Ureter (tissue), 1 donor: ENCODE measurements at regions not wholly inside any gene's neighbourhood (a gene's known extent, or its start where the extent isn't known, plus 50 kb on each side); places are given as distances from the start of the nearest gene placed in this dataset.

Source experiments
- DNase-seq: peaks from one replicate; pipeline ENCODE4 v3.0.0-alpha.2; 2020; ENCODE audit warnings: low spot score
- donor health status: DM: yes; HTN: yes; CAD: no.

GRCh38 chr11:80860632-80861031, 1419.8 kb upstream of the TENM4 start:
- no peak for DNase-seq

- DNase-seq = no peak
These were observed 1415.2 kb upstream of the TENM4 start for GRCh38 chr11:80856066-80856465.

GRCh38 chr11:80855426-80855825, 1414.6 kb upstream of the TENM4 start:
- no peak for DNase-seq

GRCh38 chr11:80849253-80849652, 1408.4 kb upstream of the TENM4 start:
- no peak for DNase-seq

- no peak for DNase-seq
These were observed 1406.1 kb upstream of the TENM4 start for GRCh38 chr11:80846979-80847378.

GRCh38 chr11:80846442-80846841, 1405.6 kb upstream of the TENM4 start:
- no peak for DNase-seq

- DNase-seq = no peak
These were observed 1403.4 kb upstream of the TENM4 start for GRCh38 chr11:80844110-80844819.

- DNase-seq = no peak
These were observed 1402.6 kb upstream of the TENM4 start for GRCh38 chr11:80843266-80843974.

- DNase-seq = no peak
These were observed 1401.4 kb upstream of the TENM4 start for GRCh38 chr11:80842246-80842645.

- no peak for DNase-seq
These were observed 1400.8 kb upstream of the TENM4 start for GRCh38 chr11:80841675-80842074.

GRCh38 chr11:80838153-80838552, 1397.3 kb upstream of the TENM4 start:
- DNase-seq = no peak

GRCh38 chr11:80837051-80837450, 1396.2 kb upstream of the TENM4 start:
- no peak for DNase-seq

GRCh38 chr11:80831374-80831773, 1390.5 kb upstream of the TENM4 start:
- DNase-seq = no peak

GRCh38 chr11:80827781-80828180, 1387.0 kb upstream of the TENM4 start:
- DNase-seq = no peak

GRCh38 chr11:80826808-80827207, 1386.0 kb upstream of the TENM4 start:
- no peak for DNase-seq

- DNase-seq = no peak
These were observed 1381.5 kb upstream of the TENM4 start for GRCh38 chr11:80822308-80822707.

- no peak for DNase-seq
These were observed 1378.4 kb upstream of the TENM4 start for GRCh38 chr11:80819271-80819670.

GRCh38 chr11:80816966-80817365, 1376.1 kb upstream of the TENM4 start:
- DNase-seq = no peak

- DNase-seq = no peak
These were observed 1375.6 kb upstream of the TENM4 start for GRCh38 chr11:80816454-80816847.

GRCh38 chr11:80815752-80816453, 1375.1 kb upstream of the TENM4 start:
- DNase-seq = no peak

GRCh38 chr11:80814813-80815212, 1374.0 kb upstream of the TENM4 start:
- no peak for DNase-seq

GRCh38 chr11:80810695-80811094, 1369.9 kb upstream of the TENM4 start:
- DNase-seq = no peak

- DNase-seq = no peak
These were observed 1357.3 kb upstream of the TENM4 start for GRCh38 chr11:80798174-80798573.
